OCI-LY1 (cell line): ENCODE measurements at regions not wholly inside any gene's neighbourhood (a gene's known extent, or its start where the extent isn't known, plus 50 kb on each side); places are given as distances from the start of the nearest gene placed in this dataset.

ENCODE experiments used
- H2AFZ ChIP-seq: fragments of 200-600 bp; sonication (generic), shearing (Covaris generic); 2 replicates; pipeline ENCODE4 v1.6.0; 2014; ENCODE audit warnings: antibody characterized with exemption, mild to moderate bottlenecking, low read length
- H3F3A ChIP-seq: fragments of 200-600 bp; sonication (generic), shearing (Covaris generic); 2 replicates; pipeline ENCODE4 v1.6.0; 2014; ENCODE audit warnings: mild to moderate bottlenecking, antibody characterized with exemption, low read length, moderate library complexity; ENCODE audit not compliant: insufficient read depth
- H3K27ac ChIP-seq: fragments of 200-600 bp; sonication (generic); 2 replicates; pipeline ENCODE4 v1.5.1; 2014; ENCODE audit warnings: low read length, mixed run types, mild to moderate bottlenecking, low read depth; ENCODE audit not compliant: poor library complexity, severe bottlenecking
- H3K27me3 ChIP-seq: fragments of 200-600 bp; sonication (generic); 2 replicates; pipeline ENCODE4 v1.6.0; 2014; ENCODE audit warnings: antibody characterized with exemption, mild to moderate bottlenecking, low read length, moderate library complexity; ENCODE audit not compliant: insufficient read depth
- H3K36me3 ChIP-seq: fragments of 200-600 bp; sonication (generic); 2 replicates; pipeline ENCODE4 v1.6.1; 2014; ENCODE audit warnings: mild to moderate bottlenecking, antibody characterized with exemption, low read length, moderate library complexity, mixed read lengths; ENCODE audit not compliant: insufficient read depth
- H3K4me1 ChIP-seq: fragments of 200-600 bp; sonication (generic); 2 replicates; pipeline ENCODE4 v1.5.1; 2014; ENCODE audit warnings: mild to moderate bottlenecking, low read length, moderate library complexity; ENCODE audit not compliant: insufficient read depth, severe bottlenecking
- H3K4me2 ChIP-seq: fragments of 200-600 bp; sonication (generic), shearing (Covaris generic); 2 replicates; pipeline ENCODE4 v1.6.1; 2014; ENCODE audit warnings: low read length
- H3K4me3 ChIP-seq: fragments of 200-600 bp; sonication (generic); 2 replicates; pipeline ENCODE4 v1.5.1; 2014; ENCODE audit warnings: low read length, low read depth, mild to moderate bottlenecking, mixed read lengths; ENCODE audit not compliant: poor library complexity, severe bottlenecking
- H3K79me2 ChIP-seq: fragments of 200-600 bp; shearing (Covaris generic); 2 replicates; pipeline ENCODE4 v1.6.1; 2016; ENCODE audit warnings: mixed run types, low read length, mixed read lengths; ENCODE audit not compliant: insufficient read depth
- H3K9ac ChIP-seq: fragments of 200-600 bp; sonication (generic), shearing (Covaris generic); 2 replicates; pipeline ENCODE4 v1.6.1; 2014; ENCODE audit warnings: mild to moderate bottlenecking, low read length, mixed read lengths
- H3K9me2 ChIP-seq: fragments of 200-600 bp; sonication (generic), shearing (Covaris generic); 2 replicates; pipeline ENCODE4 v1.6.1; 2014; ENCODE audit warnings: low read depth, mild to moderate bottlenecking, low read length, mixed read lengths
- H3K9me3 ChIP-seq: fragments of 200-600 bp; shearing (Covaris generic); 2 replicates; pipeline ENCODE4 v1.6.1; 2014; ENCODE audit warnings: low read length, mixed read lengths
- H4K20me1 ChIP-seq: fragments of 200-600 bp; sonication (generic), shearing (Covaris generic); 2 replicates; pipeline ENCODE4 v1.6.0; 2016; ENCODE audit warnings: mild to moderate bottlenecking, low read length; ENCODE audit not compliant: insufficient read depth
- CTCF ChIP-seq: fragments of 200-600 bp; sonication (generic), shearing (Covaris generic); IDR thresholded peaks from 2 replicates; pipeline ENCODE4 v1.5.1; 2017; ENCODE audit warnings: mild to moderate bottlenecking, antibody characterized with exemption, low read length, moderate library complexity, mixed read lengths
- EZH2 ChIP-seq: fragments of 200-600 bp; sonication (generic), shearing (Covaris generic); IDR thresholded peaks from 2 replicates; pipeline ENCODE4 v1.8.0; 2017; ENCODE audit warnings: borderline replicate concordance, mixed run types, mild to moderate bottlenecking, antibody characterized with exemption, low read length, moderate library complexity, mixed read lengths

- no peaks in the 10 kb centered on the region for H4K20me1 ChIP-seq
- H3K27ac ChIP-seq = no peak overlapping the region
- no peaks in the 10 kb centered on the region for H3K9me2 ChIP-seq
- H3K4me1 ChIP-seq = no peaks in the 10 kb centered on the region
- H3F3A ChIP-seq = no peaks in the 10 kb centered on the region
- H3K27me3 ChIP-seq = no peaks in the 10 kb centered on the region
- TF ChIP-seq EZH2 (no peak), CTCF (no peak)
- H3K4me3 ChIP-seq = no peak overlapping the region
- H3K9me3 ChIP-seq = no peaks in the 10 kb centered on the region
- H3K36me3 ChIP-seq = no peaks in the 10 kb centered on the region
- H3K4me2 ChIP-seq = no peak overlapping the region
- no peaks in the 10 kb centered on the region for H3K79me2 ChIP-seq
- no peak overlapping the region for H2AFZ ChIP-seq
- H3K9ac ChIP-seq = no peak overlapping the region
Observed at GRCh38 chr20:48532028-48532427, 295.8 kb downstream of the PREX1 start.

- H3K79me2 ChIP-seq = no peaks in the 10 kb centered on the region
- H3K9me3 ChIP-seq = no peaks in the 10 kb centered on the region
- H3K27ac ChIP-seq = no peak overlapping the region
- TF ChIP-seq CTCF = no peak
- TF ChIP-seq EZH2 = no peak
- no peak overlapping the region for H2AFZ ChIP-seq
- no peaks in the 10 kb centered on the region for H4K20me1 ChIP-seq
- no peak overlapping the region for H3K9ac ChIP-seq
- H3K4me3 ChIP-seq = no peak overlapping the region
- no peaks in the 10 kb centered on the region for H3K27me3 ChIP-seq
- no peaks in the 10 kb centered on the region for H3K4me1 ChIP-seq
- no peaks in the 10 kb centered on the region for H3K9me2 ChIP-seq
- H3K4me2 ChIP-seq = no peak overlapping the region
- no peaks in the 10 kb centered on the region for H3K36me3 ChIP-seq
- no peaks in the 10 kb centered on the region for H3F3A ChIP-seq
Observed at GRCh38 chr20:48531505-48531904, 296.3 kb downstream of the PREX1 start.

GRCh38 chr20:48530957-48531356, 296.8 kb downstream of the PREX1 start:
- Histone ChIP-seq H3K9me3 (no peaks in the 10 kb centered on the region), H3K4me3 (no peak overlapping the region), H4K20me1 (no peaks in the 10 kb centered on the region), H3K36me3 (no peaks in the 10 kb centered on the region), H2AFZ (no peak overlapping the region), H3K27ac (no peak overlapping the region), H3K79me2 (no peaks in the 10 kb centered on the region), H3F3A (no peaks in the 10 kb centered on the region), H3K27me3 (no peaks in the 10 kb centered on the region), H3K9me2 (no peaks in the 10 kb centered on the region), H3K4me1 (no peaks in the 10 kb centered on the region), H3K9ac (no peak overlapping the region), H3K4me2 (no peak overlapping the region)
- TF ChIP-seq EZH2 = no peak
- TF ChIP-seq CTCF = no peak
